Astrocyte (in vitro differentiated cells and primary cell): ENCODE measurements at regions not wholly inside any gene's neighbourhood (a gene's known extent, or its start where the extent isn't known, plus 50 kb on each side); places are given as distances from the start of the nearest gene placed in this dataset.
"Not testable (repeated sequence)": the region's sequence is repeated elsewhere in the genome, so short reads cannot be mapped to it uniquely, and the experiment has no call there.

ENCODE experiments used
- DNase-seq: peaks from one replicate; pipeline ENCODE4 v3.0.0-alpha.2; 2010; ENCODE audit warnings: low read depth
- FAIRE-seq: peaks from 2 replicates; lab custom pipeline; 2011; peaks lifted over from hg19 to GRCh38; lab: Jason Lieb, UNC
- H2AFZ ChIP-seq: 2 replicates; pipeline ENCODE4 v1.6.0; 2012; ENCODE audit warnings: low read depth, low read length, inconsistent platforms
- H3K27ac ChIP-seq: 2 replicates; pipeline ENCODE4 v1.5.1; 2011; ENCODE audit warnings: low read depth, low read length, inconsistent platforms
- H3K27me3 ChIP-seq: 2 replicates; pipeline ENCODE4 v1.6.0; 2011; ENCODE audit warnings: low read length, inconsistent platforms; ENCODE audit not compliant: insufficient read depth
- H3K36me3 ChIP-seq: 2 replicates; pipeline ENCODE4 v1.5.1; 2011; ENCODE audit warnings: low read length, inconsistent platforms; ENCODE audit not compliant: insufficient read depth
- H3K4me1 ChIP-seq: 2 replicates; pipeline ENCODE4 v1.5.1; 2011; ENCODE audit warnings: low read length, inconsistent platforms; ENCODE audit not compliant: insufficient read depth
- H3K4me2 ChIP-seq: 2 replicates; pipeline ENCODE4 v1.6.0; 2012; ENCODE audit warnings: low read length, inconsistent platforms
- H3K4me3 ChIP-seq: 2 replicates; pipeline ENCODE4 v1.5.1; 2011; ENCODE audit warnings: low read depth, mild to moderate bottlenecking, low read length, inconsistent platforms; ENCODE audit not compliant: insufficient read depth
- H3K79me2 ChIP-seq: 2 replicates; pipeline ENCODE4 v1.6.0; 2012; ENCODE audit warnings: mild to moderate bottlenecking, low read length, inconsistent platforms; ENCODE audit not compliant: insufficient read depth
- H3K9ac ChIP-seq: 2 replicates; pipeline ENCODE4 v1.6.0; 2012; ENCODE audit warnings: mild to moderate bottlenecking, low read length, inconsistent platforms
- H3K9me3 ChIP-seq: 2 replicates; pipeline ENCODE4 v1.5.1; 2012; ENCODE audit warnings: low read depth, mild to moderate bottlenecking, low read length, inconsistent platforms; ENCODE audit not compliant: insufficient read depth
- H4K20me1 ChIP-seq: 2 replicates; pipeline ENCODE4 v1.6.0; 2012; ENCODE audit warnings: low read length, inconsistent platforms; ENCODE audit not compliant: insufficient read depth
- H3K27ac Mint-ChIP-seq: one replicate; pipeline ENCODE4 v1.8.0; 2021; ENCODE audit warnings: mild to moderate bottlenecking, mixed read lengths; ENCODE audit not compliant: unreplicated experiment
- H3K27me3 Mint-ChIP-seq: one replicate; pipeline ENCODE4 v1.8.0; 2021; ENCODE audit warnings: low read depth, mixed read lengths; ENCODE audit not compliant: unreplicated experiment
- H3K36me3 Mint-ChIP-seq: one replicate; pipeline ENCODE4 v1.8.0; 2021; ENCODE audit warnings: low read depth, mixed read lengths; ENCODE audit not compliant: unreplicated experiment
- H3K4me1 Mint-ChIP-seq: one replicate; pipeline ENCODE4 v1.8.0; 2021; ENCODE audit warnings: low read depth, mixed read lengths; ENCODE audit not compliant: unreplicated experiment
- H3K4me3 Mint-ChIP-seq: one replicate; pipeline ENCODE4 v1.8.0; 2021; ENCODE audit warnings: mild to moderate bottlenecking, moderate library complexity, mixed read lengths; ENCODE audit not compliant: unreplicated experiment
- H3K9me3 Mint-ChIP-seq: one replicate; pipeline ENCODE4 v1.8.0; 2021; ENCODE audit warnings: mild to moderate bottlenecking, mixed read lengths; ENCODE audit not compliant: unreplicated experiment
- CTCF ChIP-seq: IDR thresholded peaks from 2 replicates; pipeline ENCODE4 v1.5.1; 2011; ENCODE audit warnings: low read depth, mild to moderate bottlenecking, inconsistent platforms, low read length, moderate library complexity; ENCODE audit not compliant: insufficient read depth
- EZH2 ChIP-seq: IDR thresholded peaks from 2 replicates; pipeline ENCODE4 v1.6.1; 2012; ENCODE audit warnings: mild to moderate bottlenecking, low read length, inconsistent platforms; ENCODE audit not compliant: insufficient read depth

DNA sequence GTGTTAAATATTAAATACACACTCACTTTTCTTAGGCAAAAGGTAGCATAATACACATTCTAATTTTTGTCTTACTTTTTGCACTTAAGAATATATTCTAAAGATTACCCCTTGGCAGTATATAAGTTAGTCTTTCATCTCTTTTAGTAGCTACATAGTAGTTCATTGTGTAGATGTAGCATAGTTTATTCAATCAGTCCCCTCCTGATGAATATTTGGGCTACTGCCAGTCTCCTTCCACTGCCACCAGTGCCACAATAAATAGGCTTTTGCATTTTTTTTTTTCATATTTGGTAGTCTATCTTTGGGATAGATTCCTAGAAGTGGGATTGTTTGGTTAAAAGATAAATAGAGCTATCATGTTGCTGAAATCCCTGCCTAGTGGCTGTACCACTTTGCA is 388.8 kb upstream of the RUNX1 start:
- FAIRE-seq (no peak), DNase-seq (no peak)
- TF ChIP-seq EZH2, result no peak
- no peak for TF ChIP-seq CTCF
- no peaks in the 10 kb centered on the region for H4K20me1 ChIP-seq
- no peak overlapping the region for H3K27ac Mint-ChIP-seq
- H3K27me3 ChIP-seq, result no peaks in the 10 kb centered on the region
- H3K4me2 ChIP-seq, result no peak overlapping the region
- no peaks in the 10 kb centered on the region for H3K9me3 ChIP-seq
- peaks cover 4% of the 10 kb centered on the region for H3K36me3 Mint-ChIP-seq
- H3K4me3 ChIP-seq, result no peak overlapping the region
- H3K79me2 ChIP-seq, result no peaks in the 10 kb centered on the region
- no peaks in the 10 kb centered on the region for H3K27me3 Mint-ChIP-seq
- no peak overlapping the region for H3K9ac ChIP-seq
- peaks cover 14% of the 10 kb centered on the region for H3K4me1 Mint-ChIP-seq
- H2AFZ ChIP-seq, result no peak overlapping the region
- no peak overlapping the region for H3K27ac ChIP-seq
- no peaks in the 10 kb centered on the region for H3K36me3 ChIP-seq
- peaks cover 11% of the 10 kb centered on the region for H3K9me3 Mint-ChIP-seq
- H3K4me3 Mint-ChIP-seq, result no peak overlapping the region
- H3K4me1 ChIP-seq, result no peaks in the 10 kb centered on the region

DNA sequence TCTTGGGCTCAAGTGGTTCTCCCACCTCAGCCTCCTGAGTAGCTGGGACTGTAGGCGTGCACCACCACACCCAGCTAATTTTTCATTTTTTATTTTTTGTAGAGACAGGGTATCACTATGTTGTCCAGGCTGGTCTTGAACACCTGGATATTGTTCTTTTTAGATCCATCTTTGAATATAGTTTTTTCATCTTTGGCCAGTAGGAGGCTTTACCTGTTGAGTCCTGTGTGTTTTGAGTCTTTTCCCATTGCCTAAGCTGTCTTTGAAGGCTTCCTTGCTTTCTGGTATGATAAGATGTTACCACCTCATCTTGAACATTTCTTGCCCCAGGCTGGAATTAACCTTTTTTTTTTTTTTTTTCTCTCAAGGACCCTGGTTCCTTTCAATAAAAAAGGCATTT is 387.8 kb upstream of the RUNX1 start:
- H3K36me3 ChIP-seq, result no peaks in the 10 kb centered on the region
- peaks cover 17% of the 10 kb centered on the region for H3K9me3 Mint-ChIP-seq
- no peak for TF ChIP-seq CTCF
- TF ChIP-seq EZH2, result no peak
- no peaks in the 10 kb centered on the region for H3K79me2 ChIP-seq
- H3K27ac Mint-ChIP-seq, result no peak overlapping the region
- no peak overlapping the region for H3K9ac ChIP-seq
- H3K27ac ChIP-seq, result no peak overlapping the region
- peaks cover 14% of the 10 kb centered on the region for H3K4me1 Mint-ChIP-seq
- H3K27me3 ChIP-seq, result no peaks in the 10 kb centered on the region
- no peak overlapping the region for H3K4me2 ChIP-seq
- no peak overlapping the region for H3K4me3 Mint-ChIP-seq
- DNase-seq, result no peak
- H3K4me3 ChIP-seq, result no peak overlapping the region
- peaks cover 7% of the 10 kb centered on the region for H3K36me3 Mint-ChIP-seq
- H3K9me3 ChIP-seq, result peaks cover 7% of the 10 kb centered on the region
- no peak overlapping the region for H2AFZ ChIP-seq
- no peaks in the 10 kb centered on the region for H3K4me1 ChIP-seq
- no peaks in the 10 kb centered on the region for H4K20me1 ChIP-seq
- FAIRE-seq, result no peak
- H3K27me3 Mint-ChIP-seq, result no peaks in the 10 kb centered on the region

DNA sequence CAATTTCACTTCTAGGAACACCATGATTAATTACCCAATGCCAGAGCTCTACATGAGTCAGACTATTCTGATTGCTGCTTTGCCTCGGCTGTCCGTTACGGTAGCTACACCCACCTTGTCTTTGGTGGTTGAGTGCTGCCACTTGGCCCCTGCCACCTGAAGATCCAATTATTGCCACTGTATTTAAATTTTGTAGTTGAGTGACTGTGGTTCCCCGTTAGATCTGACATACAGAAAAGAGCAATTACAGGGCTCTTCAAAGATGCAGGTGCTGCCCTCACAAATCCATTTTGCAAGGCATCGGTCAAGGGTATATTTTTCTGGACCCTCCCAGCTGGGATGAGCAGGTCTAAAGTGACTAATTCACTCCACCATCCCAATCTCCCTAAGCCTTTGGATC is 383.5 kb upstream of the RUNX1 start:
- Mint-ChIP-seq H3K4me1 (peaks cover 13% of the 10 kb centered on the region), H3K9me3 (peaks cover 22% of the 10 kb centered on the region)
- not testable (repeated sequence) for FAIRE-seq, H3K27ac ChIP-seq, H3K36me3 ChIP-seq, H4K20me1 ChIP-seq, H3K79me2 ChIP-seq, H3K27me3 Mint-ChIP-seq, H3K4me1 ChIP-seq, H3K9me3 ChIP-seq, H3K27me3 ChIP-seq, H2AFZ ChIP-seq, H3K27ac Mint-ChIP-seq, H3K4me2 ChIP-seq, H3K36me3 Mint-ChIP-seq, H3K4me3 Mint-ChIP-seq, H3K9ac ChIP-seq, DNase-seq, H3K4me3 ChIP-seq
